ENCODE measurements at regions not wholly inside any gene's neighbourhood (a gene's known extent, or its start where the extent isn't known, plus 50 kb on each side); places are given as distances from the start of the nearest gene placed in this dataset.

DNA sequence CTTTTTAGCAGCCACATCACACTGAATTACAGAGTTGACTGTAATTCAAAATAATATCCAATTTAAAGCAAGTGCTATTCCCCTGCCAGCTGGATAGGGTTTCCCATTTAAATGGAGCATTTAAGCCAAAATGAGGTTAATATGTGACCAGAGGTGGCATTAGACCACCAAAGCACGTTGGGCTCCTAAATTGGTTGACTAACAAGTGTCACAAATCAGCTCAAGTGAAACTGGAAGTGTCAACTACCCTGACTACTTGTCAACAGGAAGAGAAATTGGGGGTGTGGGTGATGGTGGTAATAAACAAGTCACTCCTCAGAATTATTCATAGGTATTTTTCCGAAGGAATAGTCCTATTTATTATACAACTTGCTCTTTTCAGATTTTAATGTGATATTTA lies 609.6 kb upstream of the TLE4 start:
- TF ChIP-seq, protein P1, sequence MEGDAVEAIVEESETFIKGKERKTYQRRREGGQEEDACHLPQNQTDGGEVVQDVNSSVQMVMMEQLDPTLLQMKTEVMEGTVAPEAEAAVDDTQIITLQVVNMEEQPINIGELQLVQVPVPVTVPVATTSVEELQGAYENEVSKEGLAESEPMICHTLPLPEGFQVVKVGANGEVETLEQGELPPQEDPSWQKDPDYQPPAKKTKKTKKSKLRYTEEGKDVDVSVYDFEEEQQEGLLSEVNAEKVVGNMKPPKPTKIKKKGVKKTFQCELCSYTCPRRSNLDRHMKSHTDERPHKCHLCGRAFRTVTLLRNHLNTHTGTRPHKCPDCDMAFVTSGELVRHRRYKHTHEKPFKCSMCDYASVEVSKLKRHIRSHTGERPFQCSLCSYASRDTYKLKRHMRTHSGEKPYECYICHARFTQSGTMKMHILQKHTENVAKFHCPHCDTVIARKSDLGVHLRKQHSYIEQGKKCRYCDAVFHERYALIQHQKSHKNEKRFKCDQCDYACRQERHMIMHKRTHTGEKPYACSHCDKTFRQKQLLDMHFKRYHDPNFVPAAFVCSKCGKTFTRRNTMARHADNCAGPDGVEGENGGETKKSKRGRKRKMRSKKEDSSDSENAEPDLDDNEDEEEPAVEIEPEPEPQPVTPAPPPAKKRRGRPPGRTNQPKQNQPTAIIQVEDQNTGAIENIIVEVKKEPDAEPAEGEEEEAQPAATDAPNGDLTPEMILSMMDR (IDR thresholded peaks at IDR 0.05), result no peak
- TF ChIP-seq POLR2AphosphoS5 (IDR thresholded peaks at IDR 0.05), result no peak
- TF ChIP-seq POLR2A (IDR thresholded peaks at IDR 0.05), result no peak
- TF ChIP-seq EP300 (IDR thresholded peaks at IDR 0.05), result no peak

Data from stomach (tissue), 4 donors.